Skeletal muscle cell (primary cell): ENCODE measurements at regions not wholly inside any gene's neighbourhood (a gene's known extent, or its start where the extent isn't known, plus 50 kb on each side); places are given as distances from the start of the nearest gene placed in this dataset.
A peak's percentile ranks its signal among the peaks of the same experiment; 100 is the strongest.

Experiments used
- DNase-seq: peaks from one replicate; pipeline ENCODE4 v3.0.0-alpha.2; 2010; ENCODE audit warnings: low read depth
- H3K4me3 ChIP-seq: 2 replicates; pipeline ENCODE4 v1.5.1; 2011; ENCODE audit warnings: low read depth, mild to moderate bottlenecking, control low read depth, low read length, moderate library complexity

DNA sequence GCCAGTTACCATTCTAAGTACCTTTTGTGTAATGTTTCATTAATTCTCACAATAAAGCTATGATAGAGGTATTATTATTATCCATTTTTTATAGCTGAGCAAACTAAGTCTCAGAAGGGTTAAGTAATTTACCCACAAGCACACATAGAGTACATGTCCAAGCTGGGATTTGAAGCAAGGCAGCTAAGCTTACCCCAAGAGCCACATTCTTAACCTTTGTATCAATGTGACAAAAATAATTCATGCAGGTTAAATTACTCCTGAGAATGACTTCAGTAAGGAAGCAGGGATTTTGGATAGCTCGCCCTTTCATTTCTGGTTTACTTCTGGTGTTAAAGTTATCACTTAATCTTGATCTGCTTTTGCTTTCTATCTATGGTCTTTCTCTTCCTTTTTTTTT, 141.9 kb downstream of the ACTBL2 start:
- no peak for DNase-seq
- H3K4me3 ChIP-seq: no peak overlapping the region

DNA sequence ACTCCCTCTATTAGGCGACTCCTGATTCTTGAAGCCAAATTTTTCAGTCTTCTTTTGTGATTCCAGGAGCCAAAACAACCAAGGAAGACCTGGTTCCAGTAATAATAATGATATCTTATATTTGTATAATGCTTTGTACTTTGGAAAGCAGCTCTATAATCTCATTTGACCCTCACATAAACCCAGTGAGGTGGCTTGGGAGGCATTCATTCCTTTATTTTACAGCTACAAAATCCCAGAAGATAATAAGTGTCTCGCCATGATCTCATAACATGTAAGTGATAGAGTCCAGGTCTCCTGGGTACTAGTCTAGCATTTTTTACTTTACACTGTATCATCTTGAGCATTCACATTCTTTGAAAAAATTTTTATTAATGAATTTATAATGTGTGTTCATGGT, 143.1 kb downstream of the ACTBL2 start:
- DNase-seq: no peak
- no peak overlapping the region for H3K4me3 ChIP-seq

DNA sequence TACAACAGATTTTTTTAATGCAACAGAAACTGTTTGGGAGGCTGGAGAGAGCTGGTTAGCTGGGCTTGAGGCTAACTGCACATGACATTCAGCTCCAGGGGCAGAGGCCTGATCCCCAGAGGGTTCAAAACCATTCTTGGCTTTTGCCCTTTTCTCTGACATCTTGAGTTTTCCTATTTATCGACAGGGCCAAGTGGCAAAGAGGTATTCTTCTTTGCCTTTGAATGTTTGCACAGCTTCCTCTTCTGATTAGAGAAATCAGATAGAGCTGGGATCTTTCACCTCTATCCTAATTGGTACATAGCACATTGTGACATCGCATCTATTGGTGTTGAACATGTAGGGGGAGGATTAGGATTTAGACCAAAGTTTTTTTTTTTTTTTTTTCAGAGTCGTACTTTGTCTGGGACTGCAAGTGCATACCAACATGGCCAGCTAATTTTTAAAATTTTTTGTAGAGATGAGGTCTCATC, 143.7 kb downstream of the ACTBL2 start:
- DNase-seq: no peak
- no peak overlapping the region for H3K4me3 ChIP-seq

DNA sequence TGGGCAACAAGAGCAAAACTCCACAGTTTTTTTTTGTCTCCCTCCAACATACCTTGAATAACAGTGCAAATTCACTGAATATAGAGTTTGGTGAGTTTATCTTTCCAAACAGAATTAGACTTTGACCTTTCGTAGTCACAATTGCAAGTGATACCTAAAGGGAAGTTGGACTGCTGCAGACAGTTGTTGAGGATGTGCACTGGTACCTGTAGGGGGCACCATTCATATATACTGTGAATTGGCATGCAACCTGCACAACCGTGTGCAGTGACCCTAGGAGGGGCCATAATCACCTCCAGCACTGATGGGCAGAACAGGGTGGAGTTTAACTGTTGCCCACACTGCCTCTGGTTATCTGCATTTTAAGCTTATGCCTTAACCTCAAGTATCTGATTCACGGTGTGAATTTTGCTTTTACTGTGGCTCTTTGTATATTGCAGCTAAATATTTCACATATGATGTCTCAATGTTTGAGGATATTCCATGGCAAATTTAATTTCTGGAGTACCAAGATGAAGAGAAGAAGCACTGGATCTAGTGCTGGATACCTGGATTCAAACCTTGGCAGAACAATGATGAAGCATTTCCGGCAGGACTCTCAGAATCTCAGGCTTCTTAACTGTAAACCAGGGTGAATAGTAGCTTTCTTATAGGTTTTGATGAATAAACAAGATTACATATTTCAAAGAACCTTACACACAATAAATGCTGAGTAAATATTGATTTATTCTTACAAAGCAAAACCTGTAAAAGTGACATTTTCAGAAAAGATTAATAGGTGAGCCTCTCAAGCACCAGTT, 144.3 kb downstream of the ACTBL2 start:
- no peak for DNase-seq
- no peak overlapping the region for H3K4me3 ChIP-seq

DNA sequence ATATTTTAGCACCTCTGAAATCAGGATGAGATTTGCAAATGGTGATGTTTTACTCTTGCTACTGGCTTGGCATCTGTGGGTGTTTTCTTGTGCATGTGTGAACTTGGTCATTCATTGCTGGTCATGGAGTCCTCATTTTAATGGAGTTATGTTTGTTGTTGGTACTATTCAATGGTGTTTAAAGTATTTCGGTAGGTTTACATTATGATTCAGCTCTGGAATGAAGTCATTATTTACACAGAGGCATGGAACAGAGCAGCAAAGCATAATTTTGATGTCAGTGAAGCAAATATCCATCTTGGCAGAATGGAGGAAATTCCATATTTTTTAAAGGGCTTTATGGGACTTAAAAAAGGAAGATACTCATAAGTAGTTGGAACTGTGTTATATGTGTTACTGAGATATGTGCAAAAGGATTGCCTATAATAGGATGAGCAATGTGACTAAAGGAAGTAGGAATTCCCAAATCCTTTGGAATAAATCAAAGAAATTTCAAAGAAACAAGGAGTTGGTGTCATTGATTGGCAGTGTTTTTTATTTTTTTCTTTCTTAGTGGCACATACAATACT, 147.4 kb downstream of the ACTBL2 start:
- H3K4me3 ChIP-seq: no peak overlapping the region
- DNase-seq: peak; percentile 20

DNA sequence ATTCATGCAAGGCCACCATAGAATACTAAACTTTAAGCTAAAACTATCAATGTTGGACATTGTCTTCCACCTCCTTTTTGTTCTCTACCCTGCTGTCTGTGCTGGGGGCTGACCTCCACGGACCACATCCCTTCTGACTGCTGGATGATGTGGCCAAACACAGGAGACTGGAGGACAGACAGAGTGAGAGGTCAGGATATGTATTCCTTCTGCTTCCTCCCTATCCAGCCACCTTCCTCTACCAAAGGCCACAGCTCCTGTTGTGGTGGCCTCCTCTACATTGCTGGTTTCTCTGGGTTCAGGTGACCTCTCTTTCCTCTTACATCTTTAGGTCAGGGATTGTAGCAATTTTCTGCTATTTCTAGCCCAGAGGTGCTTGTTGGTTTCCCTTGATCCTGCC, 148.1 kb downstream of the ACTBL2 start:
- no peak for DNase-seq

DNA sequence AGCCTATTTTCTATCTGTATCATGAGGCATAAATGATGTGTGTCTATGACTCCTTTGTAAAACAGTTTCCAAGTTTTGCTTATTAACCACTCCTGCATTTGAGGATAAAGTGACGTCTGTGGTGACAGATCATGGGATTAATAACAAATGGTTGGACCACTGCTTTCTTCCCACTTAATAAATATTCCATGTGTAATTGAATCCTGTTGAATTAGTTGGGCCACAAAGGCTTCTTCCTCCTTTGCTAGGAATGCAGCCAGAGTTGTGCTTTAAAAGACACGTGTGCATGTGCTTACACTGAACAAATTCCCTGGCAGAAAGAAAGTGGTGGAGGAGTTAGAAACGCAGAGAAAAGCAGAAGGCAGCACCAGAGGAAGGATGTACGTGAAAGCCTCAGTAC, 150.2 kb downstream of the ACTBL2 start:
- no peak for DNase-seq
- no peak overlapping the region for H3K4me3 ChIP-seq

More for the DNA sequence above, 148.1 kb downstream of the ACTBL2 start:
- H3K4me3 ChIP-seq: no peak overlapping the region

DNA sequence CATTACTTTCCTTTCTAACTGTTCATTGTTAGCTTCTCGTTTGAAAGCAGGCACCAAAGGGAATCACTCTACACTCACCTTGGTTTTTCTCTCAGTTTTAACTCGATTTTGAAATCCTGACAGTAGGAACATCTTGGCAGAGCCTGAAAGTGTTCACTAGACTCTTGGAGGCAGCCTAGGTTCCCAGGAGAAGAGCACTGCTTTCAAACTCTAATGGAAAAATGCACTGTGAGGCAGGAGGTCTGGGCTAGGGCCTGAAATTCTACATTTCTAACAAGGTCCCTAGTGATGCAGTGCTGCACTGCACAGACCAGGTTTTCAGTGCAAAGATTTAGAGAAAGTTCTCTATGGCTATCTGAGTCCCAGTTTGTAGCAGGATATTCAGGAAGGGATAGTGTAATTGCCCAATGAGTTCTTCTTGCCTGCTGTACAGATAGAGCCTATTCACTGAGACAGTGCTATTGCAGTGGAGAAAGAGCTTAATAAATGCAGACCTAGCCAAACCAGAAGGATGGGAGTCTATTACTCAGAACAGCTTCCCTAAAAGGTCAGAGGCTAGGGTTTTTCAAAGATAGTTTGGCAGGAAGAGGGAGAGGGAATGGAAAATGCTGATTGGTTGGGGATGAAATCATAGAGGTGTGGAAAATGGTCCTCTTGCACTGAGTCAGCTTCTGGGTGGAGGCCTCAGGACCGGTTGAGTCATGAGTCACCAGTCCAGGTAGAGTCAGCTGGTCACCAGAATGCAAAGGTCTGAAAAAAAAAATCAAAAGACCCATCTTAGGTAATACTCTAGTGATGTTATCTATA, 153.9 kb downstream of the GPBP1 start:
- DNase-seq: no peak
- no peak overlapping the region for H3K4me3 ChIP-seq

DNA sequence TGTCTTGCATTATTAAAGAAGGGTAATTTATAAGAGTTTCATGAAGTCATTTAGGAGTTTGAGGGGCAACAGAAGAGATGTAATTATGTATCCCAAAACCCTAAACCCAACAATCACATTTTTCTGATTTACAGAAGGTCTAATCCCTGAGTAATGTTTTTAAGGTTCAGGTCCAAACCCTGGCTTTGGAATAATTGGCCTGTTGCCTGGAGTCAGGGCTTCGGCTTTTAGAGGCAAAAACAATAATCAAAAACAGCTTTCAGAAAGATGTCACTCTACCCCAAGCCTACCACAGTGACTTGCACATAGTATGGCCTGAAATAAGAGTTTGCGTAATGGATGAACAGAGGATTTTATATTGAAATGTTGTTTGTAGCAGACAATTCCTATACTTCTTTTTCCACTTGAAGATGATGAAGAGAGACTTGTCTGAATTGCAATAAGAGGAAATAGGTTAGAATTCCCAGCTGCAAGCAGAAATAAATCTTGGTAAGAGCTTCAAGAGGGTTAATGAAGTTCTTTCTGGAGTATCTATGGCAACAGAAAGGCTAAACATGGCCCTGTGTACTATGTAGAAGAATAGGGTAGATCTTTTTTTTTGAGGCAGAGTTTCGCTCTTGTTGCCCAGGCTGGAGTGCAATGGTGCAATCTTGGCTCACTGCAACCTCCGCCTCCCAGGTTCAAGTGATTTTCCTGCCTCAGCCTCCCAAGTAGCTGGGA, 152.0 kb downstream of the GPBP1 start:
- H3K4me3 ChIP-seq: no peak overlapping the region
- DNase-seq: no peak

DNA sequence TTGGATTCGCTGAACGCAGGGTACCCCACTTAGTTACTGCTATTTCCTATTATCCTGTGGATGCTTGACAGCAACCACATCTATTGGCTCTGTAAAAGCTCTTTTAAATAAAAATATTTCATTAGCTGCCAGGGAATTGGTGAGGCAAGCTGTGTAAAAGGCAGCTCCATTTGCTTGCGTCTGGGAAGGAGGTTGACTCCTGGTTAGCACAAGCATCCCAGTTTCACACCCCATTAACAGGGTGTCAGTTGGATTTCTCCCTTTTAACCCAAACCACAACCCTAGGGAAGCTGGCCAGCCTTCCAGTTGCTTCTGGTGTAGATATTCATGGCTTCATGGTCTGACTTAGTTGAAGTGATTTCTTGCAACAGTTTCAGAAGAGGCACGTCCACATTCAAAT, 151.0 kb downstream of the GPBP1 start:
- no peak overlapping the region for H3K4me3 ChIP-seq
- no peak for DNase-seq

DNA sequence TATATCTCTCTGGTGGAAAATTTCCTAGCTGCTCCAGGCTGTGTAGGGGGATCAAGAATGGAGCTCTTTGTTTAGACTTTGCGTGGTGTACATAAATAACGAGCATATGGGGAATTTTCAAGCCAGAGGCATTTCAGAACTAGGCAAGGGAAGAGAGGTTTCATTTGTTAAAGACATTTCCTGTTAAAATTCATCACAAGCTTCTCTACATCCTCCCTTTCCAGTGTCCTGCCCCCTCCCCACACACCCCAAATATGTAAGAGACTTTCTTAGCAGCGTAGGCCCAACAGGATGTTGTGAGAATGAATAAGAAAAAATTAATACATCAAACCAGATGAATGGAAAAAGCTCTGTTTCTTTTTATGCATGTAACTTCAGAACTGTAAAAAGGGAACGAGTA, 150.3 kb downstream of the GPBP1 start:
- DNase-seq: no peak
- H3K4me3 ChIP-seq: no peak overlapping the region

DNA sequence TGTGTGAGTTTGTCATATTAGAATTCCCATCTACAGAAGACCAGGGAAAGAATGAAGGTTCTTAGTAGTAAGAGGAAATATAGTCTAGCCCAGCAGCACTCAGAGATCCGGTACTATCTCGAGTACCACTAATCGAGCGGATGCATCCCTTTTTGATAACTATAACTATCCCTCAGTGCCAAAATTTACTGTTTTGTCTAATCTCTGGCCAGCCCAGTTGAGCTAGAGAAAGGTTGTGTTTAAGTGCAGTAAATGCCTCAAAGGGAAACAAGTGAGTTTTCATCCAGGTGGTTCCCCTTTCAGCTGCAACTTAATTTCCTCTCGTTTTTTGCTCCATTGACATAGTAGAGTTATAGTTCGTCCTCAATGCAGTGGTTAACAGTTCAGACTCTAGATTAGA, 146.7 kb downstream of the GPBP1 start:
- DNase-seq: no peak
- no peak overlapping the region for H3K4me3 ChIP-seq

DNA sequence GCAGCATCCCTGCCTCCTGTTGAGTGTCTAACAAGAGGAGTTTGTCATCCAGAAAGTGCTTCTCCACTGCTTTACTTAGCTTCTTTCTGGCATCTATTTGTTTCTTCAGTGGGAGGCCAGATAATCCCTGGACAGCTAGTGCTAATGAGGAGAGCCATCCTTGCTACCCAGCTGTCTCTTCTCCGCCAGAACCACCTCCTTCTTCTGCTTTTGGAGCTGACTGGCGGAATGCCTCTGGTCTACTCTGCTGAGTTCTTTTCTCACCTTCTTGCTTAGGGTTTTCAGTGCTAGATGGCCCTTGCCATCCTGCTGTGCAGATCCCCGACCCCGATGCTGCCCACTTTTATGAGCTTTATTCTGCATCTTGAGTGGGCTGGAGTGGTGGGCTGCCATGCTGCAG, 145.8 kb downstream of the GPBP1 start:
- no peak for DNase-seq
- no peak overlapping the region for H3K4me3 ChIP-seq

DNA sequence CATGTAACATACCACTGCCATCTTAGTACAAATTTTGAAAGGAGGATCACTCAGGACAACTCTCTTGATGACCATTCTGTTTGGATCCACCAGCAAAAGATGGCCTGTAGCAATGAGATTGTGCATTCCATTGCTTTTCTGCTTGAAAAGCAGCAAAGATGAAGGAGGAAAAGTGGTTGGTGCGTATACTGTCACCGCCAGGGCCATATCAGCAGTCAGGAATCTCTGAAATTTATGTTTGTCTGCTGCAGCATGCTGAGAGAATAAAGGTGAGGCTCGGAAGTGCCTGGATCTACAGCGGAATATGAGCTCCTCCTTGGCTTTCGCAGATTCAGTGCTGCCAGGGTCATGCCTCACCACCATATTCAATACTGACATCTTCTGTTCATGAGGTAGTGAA, 144.4 kb downstream of the GPBP1 start:
- H3K4me3 ChIP-seq: no peak overlapping the region
- DNase-seq: no peak

DNA sequence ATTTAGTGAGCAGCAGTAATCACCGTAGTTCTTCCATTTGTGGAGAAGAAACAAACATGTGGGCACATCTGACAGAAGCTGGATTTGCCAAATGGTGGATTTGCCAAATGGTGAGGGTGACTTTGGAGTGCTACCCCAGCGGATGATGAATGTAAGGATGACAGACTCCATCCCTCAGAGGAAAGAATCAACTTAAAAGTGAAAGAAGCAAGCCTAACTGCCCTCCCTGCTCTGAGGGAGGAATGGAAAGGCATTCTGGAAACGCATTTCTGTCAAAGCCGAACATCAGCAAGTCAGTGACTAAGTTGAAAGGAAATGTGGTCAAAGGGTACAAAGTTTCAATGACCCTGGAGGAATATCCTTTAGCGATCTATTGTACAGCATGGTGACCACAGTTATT, 143.5 kb downstream of the GPBP1 start:
- H3K4me3 ChIP-seq: no peak overlapping the region
- no peak for DNase-seq

DNA sequence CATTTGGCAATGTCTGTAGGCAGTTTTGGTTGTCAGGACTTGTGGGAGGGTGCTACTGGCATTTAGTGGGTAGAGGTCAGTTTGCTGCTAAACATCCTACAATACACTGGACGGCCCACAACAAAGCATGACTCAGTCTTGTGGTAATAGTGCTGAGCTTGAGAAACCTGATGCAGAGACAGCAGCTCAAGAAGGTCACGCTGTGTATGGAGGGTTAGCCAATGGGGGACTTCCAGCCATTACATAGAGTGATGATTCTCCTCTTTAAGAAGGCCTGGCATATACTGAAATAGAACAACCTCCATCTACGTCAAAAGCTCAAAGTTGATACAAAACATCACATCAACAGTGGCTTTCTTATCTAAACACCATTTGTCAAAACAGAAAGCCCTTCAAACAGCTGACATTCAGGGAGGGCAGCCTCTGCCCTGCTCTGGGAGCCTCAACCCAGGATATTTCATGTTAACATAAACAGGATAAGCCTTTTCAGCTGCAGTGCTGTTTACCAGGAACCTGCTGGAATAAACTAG, 143.0 kb downstream of the GPBP1 start:
- peak; percentile 97 for DNase-seq
- no peak overlapping the region for H3K4me3 ChIP-seq

DNA sequence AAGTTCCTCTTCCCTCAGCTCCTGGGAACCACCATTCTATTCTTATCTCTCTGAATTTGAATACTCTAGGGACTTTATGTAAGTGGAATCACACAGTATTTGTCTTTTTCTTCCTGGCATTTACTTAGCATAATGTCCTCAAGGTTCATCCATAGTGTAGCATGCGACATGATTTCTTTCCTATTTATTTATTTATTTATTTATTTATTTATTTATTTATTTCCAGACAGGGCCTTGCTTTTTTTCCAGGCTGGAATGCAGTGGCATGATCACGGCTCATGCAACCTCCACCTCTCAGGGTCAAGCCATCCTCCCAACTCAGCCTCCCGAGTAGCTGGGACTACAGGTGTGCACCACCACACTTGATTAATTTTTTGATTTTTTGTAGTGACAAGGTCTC, 142.1 kb downstream of the GPBP1 start:
- H3K4me3 ChIP-seq: no peak overlapping the region
- DNase-seq: no peak
